Muscle layer of duodenum (tissue), 2 donors: ENCODE measurements at regions not wholly inside any gene's neighbourhood (a gene's known extent, or its start where the extent isn't known, plus 50 kb on each side); places are given as distances from the start of the nearest gene placed in this dataset.
"Not testable (repeated sequence)": the region's sequence is repeated elsewhere in the genome, so short reads cannot be mapped to it uniquely, and the experiment has no call there.

Experiments used
- H3K27ac ChIP-seq: one replicate; pipeline ENCODE4 v1.7.0; 2013; ENCODE audit warnings: mild to moderate bottlenecking, low read length
- H3K27me3 ChIP-seq: one replicate; pipeline ENCODE4 v1.7.0; 2013; ENCODE audit warnings: low read depth, mild to moderate bottlenecking, control low read depth, low read length
- H3K36me3 ChIP-seq, 2 donors: one replicate each; pipeline ENCODE4 v1.7.0; 2013; ENCODE audit warnings: low read length in 2 of 2, control low read depth in 1 of 2, mild to moderate bottlenecking in 1 of 2; ENCODE audit not compliant: insufficient read depth in 2 of 2, control insufficient read depth in 1 of 2
- H3K4me1 ChIP-seq, 2 donors: one replicate each; pipeline ENCODE4 v1.7.0; 2013; ENCODE audit warnings: low read length in 2 of 2, mild to moderate bottlenecking in 2 of 2, control low read depth in 1 of 2, moderate library complexity in 1 of 2; ENCODE audit not compliant: insufficient read depth in 2 of 2, control insufficient read depth in 1 of 2
- H3K4me3 ChIP-seq, 2 donors: one replicate each; pipeline ENCODE4 v1.7.0; 2013; ENCODE audit warnings: low read length in 2 of 2, low read depth in 1 of 2, mild to moderate bottlenecking in 1 of 2
- H3K9me3 ChIP-seq, 2 donors: one replicate each; pipeline ENCODE4 v1.7.0; 2013; ENCODE audit warnings: low read length in 2 of 2, control low read depth in 1 of 2, mild to moderate bottlenecking in 1 of 2; ENCODE audit not compliant: control insufficient read depth in 1 of 2
- donor health status: healthy.

GRCh38 chr10:8349610-8350249 lies 295.2 kb downstream of the GATA3 start:
- H3K27me3 ChIP-seq = no peaks in the 10 kb centered on the region
- no peak overlapping the region for H3K27ac ChIP-seq
- H3K4me1 ChIP-seq = no peaks in the 10 kb centered on the region
- H3K9me3 ChIP-seq = no peaks in the 10 kb centered on the region
- no peak overlapping the region for H3K4me3 ChIP-seq
- H3K36me3 ChIP-seq = no peaks in the 10 kb centered on the region

GRCh38 chr10:8350250-8350967 lies 295.9 kb downstream of the GATA3 start:
- Histone ChIP-seq H3K4me1 (no peaks in the 10 kb centered on the region), H3K27me3 (no peaks in the 10 kb centered on the region), H3K4me3 (no peak overlapping the region), H3K36me3 (no peaks in the 10 kb centered on the region), H3K27ac (no peak overlapping the region), H3K9me3 (no peaks in the 10 kb centered on the region)

GRCh38 chr10:8352171-8353075 lies 297.9 kb downstream of the GATA3 start:
- Histone ChIP-seq H3K4me3 (no peak overlapping the region), H3K4me1 (no peaks in the 10 kb centered on the region), H3K36me3 (no peaks in the 10 kb centered on the region), H3K27me3 (no peaks in the 10 kb centered on the region), H3K27ac (no peak overlapping the region), H3K9me3 (no peaks in the 10 kb centered on the region)

DNA sequence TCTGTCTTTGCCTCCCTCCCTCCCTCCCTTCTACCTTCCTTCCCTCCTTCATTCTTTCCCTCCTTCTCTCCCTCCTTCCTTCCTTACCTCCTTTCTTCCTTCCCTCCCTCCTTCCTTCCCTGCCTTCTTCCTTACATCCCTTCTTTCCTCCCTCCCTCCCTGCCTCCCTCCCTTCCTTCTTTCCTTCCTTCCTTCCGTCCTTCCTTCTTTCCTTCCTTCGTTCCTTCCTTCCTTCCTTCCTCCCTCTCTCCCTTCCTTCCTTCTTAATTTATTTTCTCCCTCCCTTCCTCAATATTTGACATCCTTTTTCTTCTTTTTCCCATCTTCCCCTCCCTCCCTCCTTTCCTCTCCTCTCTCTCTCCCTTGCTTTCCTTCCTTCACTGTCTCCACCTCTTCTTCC lies 301.8 kb downstream of the GATA3 start:
- H3K9me3 ChIP-seq = no peaks in the 10 kb centered on the region
- no peaks in the 10 kb centered on the region for H3K27me3 ChIP-seq
- H3K27ac ChIP-seq = no peak overlapping the region
- H3K36me3 ChIP-seq = no peaks in the 10 kb centered on the region
- H3K4me1 ChIP-seq = no peaks in the 10 kb centered on the region
- no peak overlapping the region for H3K4me3 ChIP-seq

GRCh38 chr10:8359467-8359866 lies 305.0 kb downstream of the GATA3 start:
- no peak overlapping the region for H3K27ac ChIP-seq
- H3K27me3 ChIP-seq = no peaks in the 10 kb centered on the region
- no peak overlapping the region for H3K4me3 ChIP-seq
- no peaks in the 10 kb centered on the region for H3K36me3 ChIP-seq
- H3K9me3 ChIP-seq = no peaks in the 10 kb centered on the region
- no peaks in the 10 kb centered on the region for H3K4me1 ChIP-seq

- Histone ChIP-seq H3K27me3 (no peaks in the 10 kb centered on the region), H3K27ac (no peak overlapping the region), H3K4me1 (no peaks in the 10 kb centered on the region), H3K36me3 (no peaks in the 10 kb centered on the region), H3K4me3 (no peak overlapping the region), H3K9me3 (no peaks in the 10 kb centered on the region)
Measured at GRCh38 chr10:8360365-8360764, 305.9 kb downstream of the GATA3 start.

DNA sequence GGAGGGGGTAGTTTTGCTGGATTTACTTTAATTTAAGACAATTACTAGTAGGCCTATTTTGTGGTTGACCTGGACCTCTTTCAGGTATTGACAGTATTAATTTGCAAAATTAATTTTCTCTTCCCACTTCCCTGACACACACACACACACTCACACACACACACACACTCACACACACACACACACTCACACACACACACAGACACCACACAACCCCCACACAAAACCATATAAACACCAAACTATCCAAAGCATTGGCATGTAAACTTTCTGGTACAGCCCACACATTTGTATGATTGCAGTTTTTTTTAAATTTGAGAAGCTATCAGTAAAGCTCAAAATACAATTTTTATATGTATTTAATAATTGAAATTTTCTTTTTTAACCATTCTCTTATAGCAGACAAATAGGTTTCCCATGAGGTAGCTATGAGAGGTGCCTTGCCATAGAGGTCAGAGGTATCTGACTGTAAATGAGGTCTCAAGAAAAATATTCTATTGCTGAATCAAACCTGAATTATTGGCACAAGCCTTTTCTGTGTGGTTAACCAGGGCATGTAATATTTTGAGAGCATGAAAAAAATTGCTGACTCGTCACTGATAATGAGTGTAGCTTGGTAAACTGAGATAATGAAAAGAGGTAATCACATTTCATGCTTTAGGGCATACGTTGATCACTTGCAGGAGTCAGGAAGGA lies 306.5 kb downstream of the GATA3 start:
- H3K36me3 ChIP-seq = no peaks in the 10 kb centered on the region
- no peaks in the 10 kb centered on the region for H3K4me1 ChIP-seq
- H3K4me3 ChIP-seq = no peak overlapping the region
- H3K27me3 ChIP-seq = no peaks in the 10 kb centered on the region
- H3K27ac ChIP-seq = no peak overlapping the region
- no peaks in the 10 kb centered on the region for H3K9me3 ChIP-seq

- Histone ChIP-seq H3K27me3 (no peaks in the 10 kb centered on the region), H3K9me3 (no peaks in the 10 kb centered on the region), H3K4me1 (no peaks in the 10 kb centered on the region), H3K4me3 (no peak overlapping the region), H3K36me3 (no peaks in the 10 kb centered on the region), H3K27ac (no peak overlapping the region)
Measured at GRCh38 chr10:8361510-8361844, 307.0 kb downstream of the GATA3 start.

- no peak overlapping the region for H3K27ac ChIP-seq
- H3K36me3 ChIP-seq = no peaks in the 10 kb centered on the region
- H3K27me3 ChIP-seq = no peaks in the 10 kb centered on the region
- H3K4me1 ChIP-seq = no peaks in the 10 kb centered on the region
- H3K9me3 ChIP-seq = peaks cover 0 to 2% of the 10 kb centered on the region in 2 donors
- no peak overlapping the region for H3K4me3 ChIP-seq
Measured at GRCh38 chr10:8365935-8366911, 311.7 kb downstream of the GATA3 start.

DNA sequence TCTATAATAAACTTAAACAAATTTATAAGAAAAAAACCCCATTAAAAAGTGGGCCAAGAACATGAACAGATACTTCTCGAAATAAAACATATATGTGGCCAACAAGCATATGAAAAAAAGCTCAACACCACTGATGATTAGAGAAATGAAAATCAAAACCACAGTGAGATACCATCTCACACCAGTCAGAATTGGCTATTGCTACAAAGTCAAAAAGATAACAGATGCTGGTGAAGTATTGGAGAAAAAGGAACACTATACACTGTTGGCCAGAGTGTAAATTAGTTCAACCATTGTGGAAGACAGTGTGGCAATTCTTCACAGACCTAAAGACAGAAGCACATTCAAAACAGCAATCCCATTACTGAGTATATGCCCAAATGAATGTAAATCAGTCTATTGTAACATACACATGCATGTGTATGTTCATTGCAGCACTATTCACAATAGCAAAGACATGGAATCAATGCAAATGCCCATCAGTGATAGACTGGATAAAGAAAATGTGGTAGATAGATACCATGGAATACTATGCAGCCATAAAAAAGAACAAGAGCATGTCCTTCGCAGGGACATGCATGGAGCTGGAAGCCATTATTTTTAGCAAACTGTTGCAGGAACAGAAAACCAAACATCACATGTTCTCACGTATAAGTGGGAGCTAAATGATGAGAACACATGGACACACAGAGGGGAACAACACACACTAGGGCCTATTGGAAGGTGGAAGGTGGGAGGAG lies 313.4 kb downstream of the GATA3 start:
- H3K27ac ChIP-seq, H3K4me3 ChIP-seq, H3K36me3 ChIP-seq, H3K9me3 ChIP-seq, H3K4me1 ChIP-seq, H3K27me3 ChIP-seq: not testable (repeated sequence)
